NCI-H1092 treated with DMSO at 0.1 percent for 48 hours (cell line): ENCODE measurements at regions not wholly inside any gene's neighbourhood (a gene's known extent, or its start where the extent isn't known, plus 50 kb on each side); places are given as distances from the start of the nearest gene placed in this dataset.

ENCODE experiments used
- DNase-seq: peaks from one replicate; lab custom pipeline; 2025; lab: John Stamatoyannopoulos, UW

GRCh38 chr2:144692661-144693060, 172.7 kb upstream of the ZEB2 start:
- DNase-seq, result no peak

DNA sequence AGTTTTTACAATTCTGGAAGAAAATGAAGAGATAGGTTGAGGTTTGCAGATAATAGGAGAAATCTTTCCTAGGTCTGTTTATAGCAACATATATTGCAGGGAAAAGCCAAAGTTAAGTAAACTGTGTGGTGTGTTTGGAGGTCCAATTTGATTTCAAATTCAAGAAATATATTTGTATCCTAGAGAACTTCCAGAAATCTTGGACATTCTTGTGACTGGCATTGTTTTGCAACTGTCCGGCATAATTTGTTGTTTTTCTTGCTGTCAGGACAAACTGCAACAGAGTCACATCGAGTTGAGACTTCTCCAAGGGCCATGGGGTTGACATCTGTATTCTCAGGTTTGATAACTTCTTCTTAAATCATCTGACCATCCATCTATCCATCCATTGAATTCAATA, 170.9 kb upstream of the ZEB2 start:
- DNase-seq, result no peak

DNA sequence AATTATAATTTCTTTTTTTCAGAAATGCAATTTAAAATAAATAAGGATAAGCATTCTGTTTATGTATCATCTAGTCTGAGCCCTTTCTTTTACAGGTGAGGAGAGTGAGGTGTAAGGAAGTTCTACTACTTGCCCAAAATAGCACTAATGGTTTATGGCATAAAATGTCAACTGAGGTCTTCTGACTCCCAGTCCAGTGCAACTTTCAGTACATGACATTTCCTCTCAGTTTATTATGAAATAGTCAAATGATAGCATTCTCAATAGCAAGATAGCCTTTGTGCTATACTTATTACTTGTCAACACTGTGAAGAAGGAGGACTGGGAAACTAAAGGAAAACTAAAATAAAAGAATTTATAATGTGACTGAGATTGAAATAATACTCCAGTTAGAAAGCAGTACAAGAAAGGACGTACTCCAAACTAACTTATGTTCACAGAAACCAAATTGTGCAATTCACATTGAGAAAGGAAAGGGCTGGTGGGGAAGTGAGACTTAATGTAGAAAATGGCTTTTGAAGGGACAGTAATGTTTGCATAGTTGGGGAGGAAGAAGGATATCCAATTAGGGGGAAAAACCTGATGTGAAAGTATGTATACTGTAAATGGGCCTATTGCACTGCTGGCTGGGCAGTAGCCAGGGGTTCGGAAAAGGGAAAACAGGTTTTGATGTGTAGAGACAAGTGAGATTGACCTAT, 166.7 kb upstream of the ZEB2 start:
- no peak for DNase-seq

- no peak for DNase-seq
Measured at GRCh38 chr2:144683966-144684365, 164.0 kb upstream of the ZEB2 start.

- no peak for DNase-seq
Measured at GRCh38 chr2:144683107-144683753, 163.3 kb upstream of the ZEB2 start.

GRCh38 chr2:144682248-144682647, 162.3 kb upstream of the ZEB2 start:
- no peak for DNase-seq

GRCh38 chr2:144681389-144681788, 161.5 kb upstream of the ZEB2 start:
- DNase-seq, result no peak

DNA sequence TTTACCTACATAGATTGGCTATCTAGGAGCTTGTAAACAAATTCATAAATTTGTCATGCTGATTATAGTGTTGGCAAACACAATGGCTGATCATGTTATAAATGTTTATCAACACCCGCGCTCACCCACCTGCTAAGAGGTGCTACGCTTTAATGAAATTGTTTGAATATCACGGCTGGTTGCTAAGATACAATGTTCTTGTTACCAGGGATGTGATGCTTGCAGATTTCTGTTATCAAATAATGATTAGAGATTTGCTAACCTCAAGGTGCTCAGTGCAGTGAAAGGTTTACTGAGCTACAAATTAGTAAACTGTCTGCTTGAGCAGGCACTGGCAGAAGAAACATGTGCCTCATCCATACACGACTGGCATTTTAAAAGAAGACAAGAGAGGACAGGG, 160.0 kb upstream of the ZEB2 start:
- peak; percentile 14 for DNase-seq

- DNase-seq, result no peak
Measured at GRCh38 chr2:144678736-144679135, 158.8 kb upstream of the ZEB2 start.

DNA sequence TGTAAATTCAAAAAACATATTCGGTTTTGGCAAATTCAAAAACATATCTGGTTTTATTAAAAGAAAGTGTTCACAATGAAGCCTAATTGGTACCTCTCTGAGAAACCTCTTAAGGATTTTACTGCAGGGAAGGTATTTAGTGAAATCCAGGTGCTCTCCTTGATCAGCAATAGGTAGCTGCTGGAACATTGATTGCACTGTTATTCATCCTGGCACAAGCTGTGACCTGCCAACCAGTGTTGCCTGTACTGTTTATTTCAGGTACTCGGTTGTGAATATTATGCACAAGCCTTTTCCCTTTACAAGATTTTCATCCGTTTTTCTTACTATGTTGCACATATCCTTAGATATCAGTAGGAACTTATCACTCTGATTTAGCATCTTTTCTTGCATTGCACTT, 155.8 kb upstream of the ZEB2 start:
- no peak for DNase-seq

GRCh38 chr2:144675331-144675730, 155.4 kb upstream of the ZEB2 start:
- no peak for DNase-seq

DNA sequence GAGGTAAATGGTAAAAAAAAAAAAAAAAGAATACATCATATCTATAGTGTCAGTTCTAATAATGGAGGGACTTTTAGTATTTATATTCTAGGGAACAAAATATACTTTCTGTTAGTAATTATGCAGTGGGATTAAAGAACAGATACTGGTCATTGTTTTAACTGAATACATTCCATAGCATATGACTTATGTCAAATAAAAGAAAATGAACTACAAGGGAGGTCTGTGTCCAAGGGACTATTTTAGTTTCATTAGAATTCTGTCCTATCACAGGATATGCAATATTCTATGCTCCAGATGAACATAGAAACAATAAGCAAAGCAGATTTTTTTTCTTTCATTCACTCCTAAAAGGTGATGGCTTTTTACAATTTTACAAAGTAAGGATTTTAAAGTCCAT, 154.2 kb upstream of the ZEB2 start:
- DNase-seq, result no peak

GRCh38 chr2:144673456-144673855, 153.5 kb upstream of the ZEB2 start:
- DNase-seq, result no peak

GRCh38 chr2:144671695-144672455, 152.0 kb upstream of the ZEB2 start:
- no peak for DNase-seq

DNA sequence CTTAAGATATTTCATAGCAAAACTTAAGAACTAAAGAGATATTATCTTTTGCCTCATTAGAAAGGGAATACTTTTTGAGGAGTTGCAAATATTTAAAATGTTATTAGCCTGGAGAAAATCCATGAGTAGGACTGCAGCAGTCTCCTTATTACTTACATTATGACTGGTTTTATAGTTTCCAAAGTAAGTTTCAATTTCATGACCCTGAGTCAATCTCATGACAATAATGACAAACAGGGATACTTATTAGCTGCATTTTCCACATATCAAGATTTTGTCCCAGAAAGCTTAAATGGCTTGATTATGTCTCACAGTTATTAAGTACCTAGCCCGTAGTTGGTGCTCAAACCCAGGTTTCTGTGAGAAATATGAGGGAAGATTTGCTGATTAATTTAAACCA, 150.8 kb upstream of the ZEB2 start:
- no peak for DNase-seq

GRCh38 chr2:144670080-144670479, 150.2 kb upstream of the ZEB2 start:
- DNase-seq, result no peak

DNA sequence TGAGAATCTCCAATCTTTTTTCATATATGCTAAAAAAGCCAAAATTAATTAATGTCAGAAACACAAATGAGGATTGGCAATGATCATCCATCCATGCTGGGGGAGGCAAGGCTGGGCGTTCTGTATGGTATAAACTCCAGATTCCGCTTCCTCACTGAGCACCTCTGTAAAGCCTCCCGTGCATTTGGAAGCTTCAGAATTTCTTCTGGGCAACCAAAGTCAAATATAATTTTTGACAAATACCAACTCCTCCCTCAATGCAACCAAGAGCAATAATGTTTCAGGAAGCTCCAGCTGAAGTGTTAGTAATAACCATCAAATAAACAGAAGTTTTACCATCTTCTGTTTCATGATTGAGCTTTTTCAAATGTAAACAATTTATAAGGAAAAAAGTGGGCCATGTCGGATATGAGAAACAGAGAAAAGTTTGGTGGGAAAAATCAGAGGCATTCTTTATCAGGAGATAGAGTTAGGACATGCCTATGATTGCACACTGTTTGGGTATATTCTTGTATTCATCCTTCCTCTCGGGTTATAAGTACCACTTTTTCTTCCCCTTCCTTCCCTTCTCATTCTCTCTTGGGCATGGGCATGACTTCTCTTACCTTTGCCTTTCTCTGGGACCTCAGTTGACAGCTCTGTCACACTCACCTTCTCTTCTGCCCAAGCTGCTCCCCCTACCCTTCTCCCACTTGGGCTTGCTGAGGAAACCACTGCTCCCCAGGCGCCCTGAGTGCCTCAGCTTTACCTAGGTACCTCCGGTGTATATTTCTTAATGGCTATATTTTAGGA, 149.5 kb upstream of the ZEB2 start:
- DNase-seq, result no peak

GRCh38 chr2:144668493-144669110, 148.7 kb upstream of the ZEB2 start:
- no peak for DNase-seq

GRCh38 chr2:144666032-144666431, 146.1 kb upstream of the ZEB2 start:
- no peak for DNase-seq

GRCh38 chr2:144663207-144663606, 143.3 kb upstream of the ZEB2 start:
- no peak for DNase-seq

GRCh38 chr2:144660518-144661316, 140.8 kb upstream of the ZEB2 start:
- DNase-seq, result no peak
